Ishikawa (cell line): ENCODE measurements at regions not wholly inside any gene's neighbourhood (a gene's known extent, or its start where the extent isn't known, plus 50 kb on each side); places are given as distances from the start of the nearest gene placed in this dataset.

Source experiments
- CEBPB ChIP-seq: IDR thresholded peaks from 2 replicates; pipeline ENCODE4 v1.6.1; 2012
- CREB1 ChIP-seq: IDR thresholded peaks from 2 replicates; pipeline ENCODE4 v1.6.1; 2012; ENCODE audit warnings: low read depth
- EGR1 ChIP-seq: IDR thresholded peaks from 2 replicates; pipeline ENCODE4 v1.6.1; 2012
- EP300 ChIP-seq: IDR thresholded peaks from 2 replicates; pipeline ENCODE4 v1.6.1; 2012; ENCODE audit warnings: borderline replicate concordance
- FOXM1 ChIP-seq: IDR thresholded peaks from 2 replicates; pipeline ENCODE4 v1.6.1; 2012; ENCODE audit warnings: low read depth, borderline replicate concordance
- NFIC ChIP-seq: IDR thresholded peaks from 2 replicates; pipeline ENCODE4 v1.6.1; 2012
- RAD21 ChIP-seq: IDR thresholded peaks from 2 replicates; pipeline ENCODE4 v1.6.1; 2012; ENCODE audit warnings: low read depth
- TAF1 ChIP-seq: IDR thresholded peaks from 2 replicates; pipeline ENCODE4 v1.6.1; 2012; ENCODE audit warnings: low read depth, mild to moderate bottlenecking
- TCF12 ChIP-seq: IDR thresholded peaks from 2 replicates; pipeline ENCODE4 v1.6.1; 2012; ENCODE audit warnings: low read depth
- TEAD4 ChIP-seq: IDR thresholded peaks from 2 replicates; pipeline ENCODE4 v1.6.1; 2012
- YY1 ChIP-seq: IDR thresholded peaks from 2 replicates; pipeline ENCODE4 v1.6.1; 2012; ENCODE audit warnings: low read depth
- ZBTB7A ChIP-seq: IDR thresholded peaks from 2 replicates; pipeline ENCODE4 v1.6.1; 2012; ENCODE audit warnings: low read depth
- TF ChIP-seq, protein P1 (sequence below): IDR thresholded peaks from 2 replicates; pipeline ENCODE4 v1.6.1; 2012
- TF ChIP-seq, protein P2 (sequence below): IDR thresholded peaks from 2 replicates; pipeline ENCODE4 v1.6.1; 2012; ENCODE audit warnings: low read depth, mild to moderate bottlenecking
- TF ChIP-seq, protein P3 (sequence below): IDR thresholded peaks from 2 replicates; pipeline ENCODE4 v1.6.1; 2012

DNA sequence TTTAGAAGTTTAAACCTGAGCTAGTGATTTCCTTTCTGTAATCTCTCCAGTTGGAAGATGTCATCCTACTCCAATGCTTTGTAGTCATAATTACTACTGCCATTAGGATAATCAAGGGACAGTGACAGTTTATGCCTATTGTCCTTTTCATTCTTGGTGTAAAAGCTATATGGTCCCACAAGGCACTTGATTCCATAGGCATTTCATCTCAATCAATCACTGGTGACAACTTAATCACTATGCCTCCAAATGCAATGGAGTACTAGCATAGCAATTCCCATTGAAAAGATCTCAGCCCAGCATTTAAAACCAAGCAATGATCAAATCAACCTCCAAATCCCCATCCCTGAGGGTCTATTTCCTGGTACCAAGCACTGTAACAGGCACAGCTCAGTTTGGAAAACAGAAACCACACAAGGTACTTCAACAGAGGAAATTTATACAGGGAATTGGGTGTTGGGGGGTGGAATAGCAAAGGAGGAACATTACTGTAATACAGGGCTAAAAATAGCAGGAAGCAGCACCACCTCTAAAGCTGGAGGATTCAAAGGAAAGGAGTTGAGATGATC, 51.0 kb downstream of the FHIP2A start:
- TF ChIP-seq EP300 (no peak), FOXM1 (no peak), CEBPB (no peak), EGR1 (no peak), NFIC (no peak), YY1 (no peak), ZBTB7A (no peak), TAF1 (no peak), CREB1 (no peak), RAD21 (no peak), TEAD4 (no peak), TCF12 (no peak)
- TF ChIP-seq, protein P1, sequence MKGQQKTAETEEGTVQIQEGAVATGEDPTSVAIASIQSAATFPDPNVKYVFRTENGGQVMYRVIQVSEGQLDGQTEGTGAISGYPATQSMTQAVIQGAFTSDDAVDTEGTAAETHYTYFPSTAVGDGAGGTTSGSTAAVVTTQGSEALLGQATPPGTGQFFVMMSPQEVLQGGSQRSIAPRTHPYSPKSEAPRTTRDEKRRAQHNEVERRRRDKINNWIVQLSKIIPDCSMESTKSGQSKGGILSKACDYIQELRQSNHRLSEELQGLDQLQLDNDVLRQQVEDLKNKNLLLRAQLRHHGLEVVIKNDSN = no peak
- TF ChIP-seq, protein P2, sequence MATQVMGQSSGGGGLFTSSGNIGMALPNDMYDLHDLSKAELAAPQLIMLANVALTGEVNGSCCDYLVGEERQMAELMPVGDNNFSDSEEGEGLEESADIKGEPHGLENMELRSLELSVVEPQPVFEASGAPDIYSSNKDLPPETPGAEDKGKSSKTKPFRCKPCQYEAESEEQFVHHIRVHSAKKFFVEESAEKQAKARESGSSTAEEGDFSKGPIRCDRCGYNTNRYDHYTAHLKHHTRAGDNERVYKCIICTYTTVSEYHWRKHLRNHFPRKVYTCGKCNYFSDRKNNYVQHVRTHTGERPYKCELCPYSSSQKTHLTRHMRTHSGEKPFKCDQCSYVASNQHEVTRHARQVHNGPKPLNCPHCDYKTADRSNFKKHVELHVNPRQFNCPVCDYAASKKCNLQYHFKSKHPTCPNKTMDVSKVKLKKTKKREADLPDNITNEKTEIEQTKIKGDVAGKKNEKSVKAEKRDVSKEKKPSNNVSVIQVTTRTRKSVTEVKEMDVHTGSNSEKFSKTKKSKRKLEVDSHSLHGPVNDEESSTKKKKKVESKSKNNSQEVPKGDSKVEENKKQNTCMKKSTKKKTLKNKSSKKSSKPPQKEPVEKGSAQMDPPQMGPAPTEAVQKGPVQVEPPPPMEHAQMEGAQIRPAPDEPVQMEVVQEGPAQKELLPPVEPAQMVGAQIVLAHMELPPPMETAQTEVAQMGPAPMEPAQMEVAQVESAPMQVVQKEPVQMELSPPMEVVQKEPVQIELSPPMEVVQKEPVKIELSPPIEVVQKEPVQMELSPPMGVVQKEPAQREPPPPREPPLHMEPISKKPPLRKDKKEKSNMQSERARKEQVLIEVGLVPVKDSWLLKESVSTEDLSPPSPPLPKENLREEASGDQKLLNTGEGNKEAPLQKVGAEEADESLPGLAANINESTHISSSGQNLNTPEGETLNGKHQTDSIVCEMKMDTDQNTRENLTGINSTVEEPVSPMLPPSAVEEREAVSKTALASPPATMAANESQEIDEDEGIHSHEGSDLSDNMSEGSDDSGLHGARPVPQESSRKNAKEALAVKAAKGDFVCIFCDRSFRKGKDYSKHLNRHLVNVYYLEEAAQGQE = no peak

DNA sequence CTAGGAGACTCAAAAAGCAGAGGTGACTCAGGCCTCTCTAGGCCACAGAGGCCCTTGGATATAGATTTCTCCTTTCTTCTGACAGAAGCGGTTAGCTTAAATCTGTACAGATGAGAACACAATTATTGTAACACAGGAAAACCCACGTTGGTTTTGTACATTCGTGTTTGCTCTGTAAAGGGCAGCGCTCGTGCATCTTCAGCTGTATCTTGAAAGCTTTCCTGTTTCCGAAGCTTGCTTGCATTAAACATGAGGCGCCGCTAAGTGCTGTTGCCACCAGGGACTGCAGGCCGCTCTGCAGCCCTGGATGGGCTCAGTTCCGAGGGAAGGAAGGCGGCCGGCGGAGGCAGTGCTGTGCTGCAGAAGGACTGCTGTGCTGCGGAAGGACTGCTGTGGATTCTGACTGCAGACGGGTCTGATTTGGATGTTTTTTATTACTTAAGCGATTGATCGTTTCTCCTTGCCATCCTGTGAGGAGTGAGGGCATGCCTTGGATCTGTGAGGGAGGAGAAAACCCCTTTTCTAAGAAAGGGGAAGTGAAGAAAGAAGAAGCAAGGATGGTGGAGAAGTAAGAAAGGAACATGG, 53.3 kb downstream of the FHIP2A start:
- no peak for TF ChIP-seq CREB1
- TF ChIP-seq TEAD4 = no peak
- no peak for TF ChIP-seq TCF12
- TF ChIP-seq, protein P3, sequence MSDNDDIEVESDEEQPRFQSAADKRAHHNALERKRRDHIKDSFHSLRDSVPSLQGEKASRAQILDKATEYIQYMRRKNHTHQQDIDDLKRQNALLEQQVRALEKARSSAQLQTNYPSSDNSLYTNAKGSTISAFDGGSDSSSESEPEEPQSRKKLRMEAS = no peak
- TF ChIP-seq NFIC = no peak

DNA sequence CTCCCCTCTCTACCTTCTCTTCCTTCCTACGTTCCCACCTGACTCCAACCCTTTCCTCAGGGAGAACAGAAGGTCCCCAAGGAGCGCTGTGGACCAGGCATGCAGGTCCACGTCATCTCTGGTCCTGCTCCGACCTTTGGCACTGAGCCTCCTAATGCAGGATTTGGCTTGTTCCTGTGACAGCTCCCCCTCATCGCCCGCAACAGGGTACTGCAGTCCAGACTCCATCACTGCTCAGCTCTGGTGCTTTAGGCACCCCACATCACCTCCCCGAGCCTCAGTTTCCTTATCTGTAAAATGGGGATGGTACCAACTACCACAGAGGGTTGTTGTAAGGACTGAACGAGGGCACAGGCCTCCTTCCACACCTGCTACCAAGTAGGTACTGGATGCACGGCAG, 54.6 kb downstream of the FHIP2A start:
- no peak for TF ChIP-seq ZBTB7A
- no peak for TF ChIP-seq RAD21
- no peak for TF ChIP-seq NFIC
- TF ChIP-seq CEBPB = no peak
- TF ChIP-seq, protein P3 = no peak
- no peak for TF ChIP-seq FOXM1
- TF ChIP-seq EGR1 = no peak
- no peak for TF ChIP-seq YY1
- TF ChIP-seq TEAD4 = no peak
- no peak for TF ChIP-seq CREB1
- no peak for TF ChIP-seq TAF1
- TF ChIP-seq, protein P1 = no peak
- no peak for TF ChIP-seq TCF12
- TF ChIP-seq, protein P2 = no peak
- no peak for TF ChIP-seq EP300

DNA sequence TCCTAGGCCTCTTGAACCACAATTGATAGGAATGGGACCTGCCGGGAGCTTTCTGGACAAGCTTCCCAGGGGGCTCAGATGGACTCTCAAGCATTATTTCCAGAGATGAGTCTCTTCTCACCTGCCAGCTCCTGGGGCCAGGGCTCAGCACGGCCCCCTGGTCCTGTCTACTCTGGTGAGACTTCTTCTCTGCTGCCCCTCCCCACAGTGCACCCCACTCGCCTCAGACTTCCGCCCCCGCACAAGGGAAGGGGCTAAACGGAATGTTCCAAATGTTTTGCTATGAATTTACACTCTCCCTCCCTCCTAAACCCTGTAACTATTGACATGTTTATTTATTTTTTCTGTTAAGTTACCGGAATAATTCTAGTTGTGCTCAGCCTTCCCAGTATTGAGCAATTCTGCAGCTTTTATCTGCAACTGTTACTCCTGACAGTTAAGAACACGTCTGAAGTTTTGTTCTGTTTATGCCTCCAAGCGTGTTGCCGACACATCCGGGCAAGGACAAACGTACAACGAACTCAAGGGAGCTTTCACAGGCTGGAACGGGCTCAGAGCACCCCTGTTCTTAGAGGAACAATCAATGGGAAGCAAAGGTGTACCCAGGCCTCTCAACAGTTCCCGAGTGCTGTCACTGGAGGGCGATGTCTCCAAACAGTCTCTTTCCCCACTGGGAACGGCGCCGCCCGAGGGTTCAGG, 55.2 kb downstream of the FHIP2A start:
- TF ChIP-seq YY1 (no peak), RAD21 (peak; percentile 98)
- TF ChIP-seq, protein P3 = 0 out of 2 replicates have a peak, but pooled peaks have one; percentile 19

DNA sequence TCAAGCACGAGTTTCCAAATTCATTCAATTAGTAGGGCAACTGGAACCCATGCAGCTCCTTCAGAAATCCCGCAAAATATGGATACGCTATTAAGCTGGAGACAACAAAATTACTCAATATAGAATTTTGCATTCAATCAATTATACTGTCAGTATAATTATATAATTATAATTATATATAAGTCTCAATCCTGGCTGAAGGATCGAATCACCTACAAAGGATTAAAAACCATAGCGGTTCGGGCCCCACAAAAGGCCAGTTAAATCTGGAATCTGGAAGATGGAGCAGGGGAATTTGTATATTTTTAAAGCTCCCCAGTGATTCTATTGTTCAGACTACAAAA, 55.7 kb downstream of the FHIP2A start:
- TF ChIP-seq NFIC (no peak), TAF1 (no peak), ZBTB7A (no peak), TEAD4 (no peak), YY1 (no peak), EP300 (no peak)
- TF ChIP-seq, protein P1 = no peak
- TF ChIP-seq, protein P3 = no peak
- TF ChIP-seq, protein P2 = no peak
